ENCODE measurements at regions not wholly inside any gene's neighbourhood (a gene's known extent, or its start where the extent isn't known, plus 50 kb on each side); places are given as distances from the start of the nearest gene placed in this dataset.

GRCh38 chr2:71935262-71935848, 212.3 kb downstream of the CYP26B1 start:
- TF ChIP-seq, protein P1, sequence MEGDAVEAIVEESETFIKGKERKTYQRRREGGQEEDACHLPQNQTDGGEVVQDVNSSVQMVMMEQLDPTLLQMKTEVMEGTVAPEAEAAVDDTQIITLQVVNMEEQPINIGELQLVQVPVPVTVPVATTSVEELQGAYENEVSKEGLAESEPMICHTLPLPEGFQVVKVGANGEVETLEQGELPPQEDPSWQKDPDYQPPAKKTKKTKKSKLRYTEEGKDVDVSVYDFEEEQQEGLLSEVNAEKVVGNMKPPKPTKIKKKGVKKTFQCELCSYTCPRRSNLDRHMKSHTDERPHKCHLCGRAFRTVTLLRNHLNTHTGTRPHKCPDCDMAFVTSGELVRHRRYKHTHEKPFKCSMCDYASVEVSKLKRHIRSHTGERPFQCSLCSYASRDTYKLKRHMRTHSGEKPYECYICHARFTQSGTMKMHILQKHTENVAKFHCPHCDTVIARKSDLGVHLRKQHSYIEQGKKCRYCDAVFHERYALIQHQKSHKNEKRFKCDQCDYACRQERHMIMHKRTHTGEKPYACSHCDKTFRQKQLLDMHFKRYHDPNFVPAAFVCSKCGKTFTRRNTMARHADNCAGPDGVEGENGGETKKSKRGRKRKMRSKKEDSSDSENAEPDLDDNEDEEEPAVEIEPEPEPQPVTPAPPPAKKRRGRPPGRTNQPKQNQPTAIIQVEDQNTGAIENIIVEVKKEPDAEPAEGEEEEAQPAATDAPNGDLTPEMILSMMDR (IDR thresholded peaks at IDR 0.05; ENCODE audit: low read depth, low read length): no peak
- DNase-seq (ENCODE audit: extremely low read depth, low read depth): peak; percentile 42

GRCh38 chr2:71934595-71935261, 212.9 kb downstream of the CYP26B1 start:
- DNase-seq (ENCODE audit: extremely low read depth, low read depth): peak; percentile 51
- TF ChIP-seq, protein P1 (IDR thresholded peaks at IDR 0.05; ENCODE audit: low read depth, low read length): no peak

DNA sequence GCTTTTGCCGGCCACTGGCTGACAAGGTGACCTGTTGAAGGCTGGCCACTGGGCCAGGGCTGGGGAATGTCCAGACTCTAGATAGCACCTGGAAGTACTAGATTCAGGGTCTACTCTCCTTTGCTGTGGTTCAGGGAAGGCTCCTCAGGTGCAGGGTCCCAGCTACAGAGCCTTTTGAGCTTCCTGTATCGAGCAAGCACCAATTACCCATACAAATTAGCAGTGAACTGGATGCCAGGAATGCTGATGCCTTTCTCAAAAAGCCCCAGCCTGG, 213.4 kb downstream of the CYP26B1 start:
- no peak for DNase-seq (ENCODE audit: extremely low read depth, low read depth)
- TF ChIP-seq, protein P1 (IDR thresholded peaks at IDR 0.05; ENCODE audit: low read depth, low read length): no peak

- TF ChIP-seq, protein P1 (IDR thresholded peaks at IDR 0.05; ENCODE audit: low read depth, low read length): peak; percentile 54
- no peak for DNase-seq (ENCODE audit: extremely low read depth, low read depth)
Measured at GRCh38 chr2:71933467-71934319, 214.0 kb downstream of the CYP26B1 start.

DNA sequence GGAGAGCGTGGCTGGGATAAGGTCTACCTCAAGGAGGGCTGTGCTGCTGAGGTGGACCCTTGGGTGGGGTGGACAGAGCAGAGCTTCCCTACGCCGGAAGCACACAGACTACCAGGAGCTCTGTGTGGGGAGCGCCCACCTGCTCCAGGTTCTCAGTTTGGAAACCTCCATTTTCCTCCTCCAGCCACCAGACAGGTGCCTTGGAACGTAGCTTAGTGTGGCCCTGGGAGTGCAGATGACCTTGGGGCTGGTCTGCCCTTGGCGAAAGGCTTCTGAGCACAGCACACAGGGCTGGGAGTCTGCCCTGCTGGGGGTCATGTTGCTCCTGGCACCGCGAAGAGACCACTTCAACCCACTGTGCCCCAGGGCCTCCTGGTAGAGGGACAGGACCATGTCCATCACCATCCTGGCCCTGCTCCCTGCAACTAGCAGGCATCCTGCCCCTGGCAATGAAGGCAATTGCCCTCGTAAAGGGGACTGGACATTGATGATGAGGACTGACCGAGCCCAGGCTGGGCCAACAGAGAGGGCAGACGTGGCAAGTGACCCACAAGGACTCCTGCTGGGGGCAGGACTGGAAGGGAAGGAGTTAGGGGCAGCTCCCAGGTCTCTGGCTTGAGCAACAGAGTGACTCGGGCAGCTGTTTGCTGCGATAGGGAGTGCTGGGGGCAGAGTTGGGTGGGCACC, 214.7 kb downstream of the CYP26B1 start:
- TF ChIP-seq, protein P1 (IDR thresholded peaks at IDR 0.05; ENCODE audit: low read depth, low read length): no peak
- no peak for DNase-seq (ENCODE audit: extremely low read depth, low read depth)

- no peak for DNase-seq (ENCODE audit: extremely low read depth, low read depth)
- TF ChIP-seq, protein P1 (IDR thresholded peaks at IDR 0.05; ENCODE audit: low read depth, low read length): no peak
Measured at GRCh38 chr2:71932037-71932779, 215.5 kb downstream of the CYP26B1 start.

All from AG09319 (cell line).